GM10266 (cell line): ENCODE measurements at regions not wholly inside any gene's neighbourhood (a gene's known extent, or its start where the extent isn't known, plus 50 kb on each side); places are given as distances from the start of the nearest gene placed in this dataset.
"Not testable (repeated sequence)": the region's sequence is repeated elsewhere in the genome, so short reads cannot be mapped to it uniquely, and the experiment has no call there.

ENCODE experiments used
- DNase-seq: peaks from one replicate; pipeline ENCODE4 v3.0.0; 2012; ENCODE audit errors: extremely low spot score
- TF ChIP-seq, protein P1 (sequence below): IDR thresholded peaks from 2 replicates; pipeline ENCODE4 v1.5.1; 2012; ENCODE audit warnings: mild to moderate bottlenecking, low read depth; ENCODE audit not compliant: control insufficient read depth, insufficient read depth; ENCODE audit errors: missing control alignments

- TF ChIP-seq, protein P1, sequence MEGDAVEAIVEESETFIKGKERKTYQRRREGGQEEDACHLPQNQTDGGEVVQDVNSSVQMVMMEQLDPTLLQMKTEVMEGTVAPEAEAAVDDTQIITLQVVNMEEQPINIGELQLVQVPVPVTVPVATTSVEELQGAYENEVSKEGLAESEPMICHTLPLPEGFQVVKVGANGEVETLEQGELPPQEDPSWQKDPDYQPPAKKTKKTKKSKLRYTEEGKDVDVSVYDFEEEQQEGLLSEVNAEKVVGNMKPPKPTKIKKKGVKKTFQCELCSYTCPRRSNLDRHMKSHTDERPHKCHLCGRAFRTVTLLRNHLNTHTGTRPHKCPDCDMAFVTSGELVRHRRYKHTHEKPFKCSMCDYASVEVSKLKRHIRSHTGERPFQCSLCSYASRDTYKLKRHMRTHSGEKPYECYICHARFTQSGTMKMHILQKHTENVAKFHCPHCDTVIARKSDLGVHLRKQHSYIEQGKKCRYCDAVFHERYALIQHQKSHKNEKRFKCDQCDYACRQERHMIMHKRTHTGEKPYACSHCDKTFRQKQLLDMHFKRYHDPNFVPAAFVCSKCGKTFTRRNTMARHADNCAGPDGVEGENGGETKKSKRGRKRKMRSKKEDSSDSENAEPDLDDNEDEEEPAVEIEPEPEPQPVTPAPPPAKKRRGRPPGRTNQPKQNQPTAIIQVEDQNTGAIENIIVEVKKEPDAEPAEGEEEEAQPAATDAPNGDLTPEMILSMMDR = no peak
- DNase-seq = no peak
Observed at GRCh38 chrX:18034945-18035344, 173.8 kb upstream of the RAI2 start.

GRCh38 chrX:18034504-18034903 lies 173.4 kb upstream of the RAI2 start:
- DNase-seq = no peak
- TF ChIP-seq, protein P1 = no peak

DNA sequence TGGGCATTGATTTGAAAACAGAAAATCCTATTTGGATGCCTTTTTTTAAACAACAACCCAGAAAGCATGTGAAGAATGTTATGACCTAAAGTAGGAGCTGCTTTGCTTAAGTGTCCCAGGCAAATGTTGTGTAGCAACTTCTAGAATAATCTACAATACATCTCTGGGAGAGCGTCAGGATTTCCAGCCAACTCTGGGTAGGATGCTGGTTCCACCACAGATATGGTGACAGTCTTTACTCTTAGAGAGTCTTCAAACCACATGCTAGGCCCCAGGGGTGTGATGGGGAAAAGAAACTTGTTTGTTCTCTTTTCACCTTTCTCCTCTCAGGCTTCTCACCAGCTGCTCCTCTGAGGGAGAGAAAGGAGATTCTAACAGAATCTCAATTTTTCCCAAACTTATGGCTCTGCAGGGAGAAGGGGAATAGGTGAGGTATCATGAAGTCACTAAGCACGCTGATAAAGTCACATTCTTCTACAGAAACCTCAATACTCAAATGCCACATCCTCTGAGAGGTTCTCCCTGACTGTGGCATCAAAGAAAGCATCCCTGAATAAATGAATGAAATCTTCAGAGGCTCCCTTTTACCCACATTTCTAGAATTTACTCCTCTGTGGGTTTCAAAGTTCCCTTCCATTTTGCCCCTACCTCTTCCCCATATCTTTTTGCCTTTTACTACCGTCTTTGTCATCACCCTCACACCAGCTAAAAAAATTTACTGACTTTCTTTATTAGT lies 171.6 kb upstream of the RAI2 start:
- TF ChIP-seq, protein P1 = no peak
- DNase-seq = no peak

DNA sequence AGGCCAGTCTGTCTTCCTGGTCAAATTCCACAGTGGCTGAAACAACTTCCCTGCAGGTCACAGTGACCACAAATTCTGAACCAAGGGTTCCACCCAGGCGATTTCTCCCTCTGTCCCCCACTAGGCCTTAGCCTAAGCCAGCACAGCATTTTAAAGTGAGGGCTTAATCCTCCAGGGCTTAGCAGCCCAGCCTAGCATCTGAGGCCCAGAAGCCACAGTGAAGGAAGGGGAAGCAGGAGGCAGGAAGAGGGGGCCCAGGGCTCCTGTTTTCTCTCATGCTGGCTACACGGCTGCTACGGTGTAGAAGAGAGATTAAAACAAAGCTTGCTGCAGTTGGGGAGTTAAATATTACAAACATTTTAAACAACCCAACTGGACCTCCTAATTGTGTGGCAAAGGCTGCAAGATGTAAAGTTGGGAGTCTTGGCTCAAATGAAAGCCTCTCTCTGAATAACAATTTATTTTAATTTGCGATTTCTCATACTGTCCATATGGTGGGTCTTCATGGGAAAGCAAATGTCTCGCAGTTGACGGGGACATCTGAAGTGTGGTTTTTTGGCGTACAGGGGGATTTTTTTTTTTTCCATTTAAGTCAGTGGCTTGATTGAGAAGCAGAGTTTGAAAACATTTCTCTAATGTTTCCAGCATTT lies 170.8 kb upstream of the RAI2 start:
- TF ChIP-seq, protein P1 = no peak
- no peak for DNase-seq

- DNase-seq = not testable (repeated sequence)
Observed at GRCh38 chrX:18030656-18031055, 169.6 kb upstream of the RAI2 start.

DNA sequence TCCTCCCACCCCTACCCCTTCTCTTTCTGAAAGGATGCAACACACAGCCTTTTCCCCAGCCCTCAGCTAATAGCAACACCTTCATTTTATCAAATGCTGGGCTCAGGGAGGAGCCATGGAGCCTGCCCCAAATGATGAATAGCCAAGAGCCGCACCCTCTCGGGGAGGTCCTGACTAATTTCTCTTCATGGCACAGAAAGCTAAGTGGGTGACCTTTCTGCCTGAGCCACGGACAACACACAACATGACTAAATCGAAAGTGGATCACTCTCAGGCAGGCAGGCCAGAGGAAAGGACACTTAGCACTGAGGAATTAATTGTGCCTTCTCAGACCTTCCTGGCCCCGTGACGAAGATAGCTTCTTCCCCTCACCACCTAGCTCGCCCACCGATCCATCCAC lies 165.1 kb upstream of the RAI2 start:
- no peak for DNase-seq
- TF ChIP-seq, protein P1 = no peak

DNA sequence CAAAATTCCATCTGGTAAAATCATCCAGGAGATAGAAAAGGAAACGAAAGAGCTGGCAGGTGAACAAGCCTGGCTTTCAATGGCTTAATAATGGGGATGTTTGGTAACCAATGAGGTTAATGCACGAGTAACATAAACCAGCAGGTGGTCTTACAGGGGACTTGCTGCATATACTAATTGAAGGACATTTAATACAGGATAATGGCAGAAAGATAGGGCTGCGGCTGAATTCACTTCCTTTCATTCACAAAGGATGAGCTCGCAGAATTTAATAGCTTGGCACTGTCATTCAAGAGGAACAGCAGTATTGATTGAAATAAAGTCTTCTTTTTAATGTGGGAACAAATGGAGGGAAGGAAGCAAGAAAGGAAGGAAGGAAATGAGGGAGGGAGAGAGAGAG lies 156.3 kb upstream of the RAI2 start:
- TF ChIP-seq, protein P1 = no peak
- no peak for DNase-seq
